Activated naive CD4-positive, alpha-beta T cell treated with anti-CD3 and anti-CD28 coated beads for 36 hours (primary cell): ENCODE measurements at regions not wholly inside any gene's neighbourhood (a gene's known extent, or its start where the extent isn't known, plus 50 kb on each side); places are given as distances from the start of the nearest gene placed in this dataset.

Experiments used
- CTCF ChIA-PET: fragments of 350-600 bp; sonication (Branson Sonifier 250); formaldehyde crosslinking; loops from one replicate; lab custom pipeline; 2021; ENCODE audit warnings: antibody characterized with exemption; lab: Charles Lee
- DNase-seq: peaks from one replicate; pipeline ENCODE4 v3.0.0-alpha.2; 2020
- H3K27ac Mint-ChIP-seq: one replicate; pipeline ENCODE4 v1.8.0; 2021; ENCODE audit warnings: mild to moderate bottlenecking, mixed read lengths
- H3K27me3 Mint-ChIP-seq: one replicate; pipeline ENCODE4 v1.8.0; 2021; ENCODE audit warnings: low read depth, mixed read lengths
- H3K36me3 Mint-ChIP-seq: one replicate; pipeline ENCODE4 v1.8.0; 2021; ENCODE audit warnings: low read depth, mixed read lengths
- H3K4me1 Mint-ChIP-seq: one replicate; pipeline ENCODE4 v1.8.0; 2021; ENCODE audit warnings: low read depth, mixed read lengths
- H3K4me3 Mint-ChIP-seq: one replicate; pipeline ENCODE4 v1.8.0; 2021; ENCODE audit warnings: mild to moderate bottlenecking, moderate library complexity, mixed read lengths
- H3K9me3 Mint-ChIP-seq: one replicate; pipeline ENCODE4 v1.8.0; 2021; ENCODE audit warnings: mixed read lengths
- intact Hi-C: fragments of 100-400 bp; cut with micrococcal nuclease; formaldehyde crosslinking; loops from one replicate; pipeline ENCODE4 v1.15.1; 2023

DNA sequence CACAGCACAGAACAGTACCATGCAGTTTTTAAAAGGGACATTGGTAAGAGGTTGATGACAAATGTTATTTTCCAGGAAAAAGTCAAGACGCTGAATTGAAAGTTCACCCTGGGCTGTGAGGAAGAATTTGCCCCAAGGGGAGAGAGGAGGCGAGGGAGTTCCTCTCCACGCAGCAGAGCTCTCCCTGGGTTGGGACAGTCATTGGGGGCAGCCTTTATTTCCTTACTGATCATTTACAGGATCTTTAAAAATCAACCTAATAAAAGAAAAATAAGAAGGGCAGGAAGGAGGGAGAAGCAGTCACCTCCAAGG is 49.9 kb upstream of the WNT7B start:
- Mint-ChIP-seq H3K9me3 (no peaks in the 10 kb centered on the region), H3K27ac (peak overlapping the region; percentile 36), H3K4me3 (no peak overlapping the region), H3K27me3 (peaks cover 28% of the 10 kb centered on the region), H3K36me3 (no peaks in the 10 kb centered on the region), H3K4me1 (peaks cover 6% of the 10 kb centered on the region)
- intact Hi-C loops, result no loop called here
- CTCF ChIA-PET, result interaction anchor here (1.2 to 1.5 kb wide), 2 partner anchors 11 to 21 kb away, joined by 3 read pairs; no protein-coding TSS in a partner anchor
- DNase-seq, result no peak

DNA sequence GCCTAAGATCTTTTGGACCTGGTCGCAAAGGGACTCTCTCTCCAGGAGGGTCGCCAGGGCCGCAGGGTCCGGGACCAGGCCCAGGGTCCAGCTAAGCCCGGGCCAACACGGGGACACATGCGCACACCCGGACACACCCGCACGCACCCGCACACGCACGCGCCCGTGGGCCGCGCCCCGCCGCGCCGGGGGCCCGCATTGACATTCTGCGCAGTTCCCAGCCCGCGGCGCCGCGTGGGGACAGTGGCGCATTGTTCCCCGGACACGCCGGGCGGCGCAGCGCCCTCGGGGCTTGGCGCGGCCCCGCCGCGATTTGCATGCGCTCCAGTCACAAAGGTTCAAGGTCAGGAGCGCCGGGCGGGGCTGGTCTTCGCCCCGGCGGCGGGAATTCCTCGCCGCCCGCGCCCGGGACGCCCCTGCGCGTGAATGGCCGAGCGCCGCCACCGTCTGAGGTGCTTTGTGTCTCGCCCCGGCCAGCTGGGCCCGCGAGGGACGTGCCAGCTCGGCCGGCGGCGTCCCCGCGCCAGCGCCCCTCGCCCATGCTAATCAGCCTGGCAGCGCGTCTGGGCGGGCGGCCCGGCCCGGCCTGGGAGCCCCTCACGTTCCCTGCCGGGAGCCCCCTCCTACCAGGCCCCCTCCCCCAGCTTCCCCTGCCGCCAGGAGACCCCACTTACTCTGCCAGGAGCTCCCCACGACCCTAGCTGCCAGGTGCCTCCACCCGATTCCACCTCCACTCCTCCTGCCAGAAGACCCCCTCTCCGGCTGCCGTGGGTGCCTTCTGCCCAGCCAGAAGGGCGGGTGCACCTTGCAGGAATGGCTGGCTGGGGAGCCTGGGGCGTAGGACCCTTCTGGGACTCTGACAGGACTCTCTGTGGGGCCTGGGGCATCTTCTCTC is 50.5 kb upstream of the WNT7B start:
- DNase-seq, result no peak
- intact Hi-C loops, result no loop called here
- Mint-ChIP-seq H3K4me1 (peaks cover 6% of the 10 kb centered on the region), H3K36me3 (no peaks in the 10 kb centered on the region), H3K27me3 (peaks cover 28% of the 10 kb centered on the region), H3K4me3 (no peak overlapping the region), H3K9me3 (no peaks in the 10 kb centered on the region), H3K27ac (no peak overlapping the region)
- CTCF ChIA-PET, result interaction anchor here (1.2 to 1.5 kb wide), 2 partner anchors 11 to 21 kb away, joined by 3 read pairs; no protein-coding TSS in a partner anchor

DNA sequence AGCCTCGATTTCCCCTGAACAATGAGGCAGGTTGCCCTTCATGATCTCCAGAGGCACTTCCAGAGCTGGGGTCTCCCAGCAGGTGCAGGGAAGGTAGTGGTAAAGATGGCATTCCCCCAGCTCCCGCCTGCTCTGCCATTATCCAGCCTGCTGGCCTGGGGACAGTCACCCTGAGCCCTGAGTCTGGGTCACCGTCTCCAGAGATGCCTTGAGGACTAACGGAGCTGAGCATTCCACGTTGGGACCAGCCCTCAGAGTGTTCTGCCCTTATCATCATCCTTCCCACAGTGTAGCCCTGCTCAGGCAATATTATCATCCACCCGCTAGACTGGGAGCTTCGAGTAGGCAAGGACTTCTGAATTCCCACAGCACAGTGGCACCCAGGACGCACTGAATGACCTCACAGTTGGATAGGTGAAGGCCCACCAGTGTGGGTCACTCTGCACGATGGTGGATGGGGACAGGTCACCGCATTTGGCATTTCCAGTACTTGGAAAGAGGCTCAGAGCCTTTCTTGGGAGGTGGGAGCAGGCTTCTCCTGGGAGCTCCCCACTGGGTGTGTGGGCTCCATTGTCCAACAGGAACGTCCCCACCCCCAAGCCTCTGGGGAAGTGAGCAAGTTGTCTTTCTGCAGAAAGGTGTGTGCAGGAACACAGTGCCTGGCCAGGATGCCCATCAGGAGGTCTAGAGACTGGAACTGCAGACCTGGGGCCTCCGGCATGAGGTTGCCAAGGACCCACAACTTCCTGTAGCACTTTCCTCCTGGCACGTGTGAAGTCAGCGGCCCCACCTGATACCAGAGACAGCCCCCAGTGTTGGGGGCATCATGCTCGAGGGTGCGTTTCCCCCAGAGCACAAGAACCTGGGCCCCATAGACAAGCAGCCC is 51.4 kb upstream of the WNT7B start:
- Mint-ChIP-seq H3K4me3 (no peak overlapping the region), H3K27ac (no peak overlapping the region), H3K4me1 (peaks cover 6% of the 10 kb centered on the region), H3K27me3 (peaks cover 28% of the 10 kb centered on the region), H3K9me3 (no peaks in the 10 kb centered on the region), H3K36me3 (no peaks in the 10 kb centered on the region)
- CTCF ChIA-PET, result interaction anchor here (1.3 kb wide), 1 partner anchor 34 kb away, joined by 3 read pairs; no protein-coding TSS in a partner anchor
- no peak for DNase-seq
- intact Hi-C loops, result no loop called here

DNA sequence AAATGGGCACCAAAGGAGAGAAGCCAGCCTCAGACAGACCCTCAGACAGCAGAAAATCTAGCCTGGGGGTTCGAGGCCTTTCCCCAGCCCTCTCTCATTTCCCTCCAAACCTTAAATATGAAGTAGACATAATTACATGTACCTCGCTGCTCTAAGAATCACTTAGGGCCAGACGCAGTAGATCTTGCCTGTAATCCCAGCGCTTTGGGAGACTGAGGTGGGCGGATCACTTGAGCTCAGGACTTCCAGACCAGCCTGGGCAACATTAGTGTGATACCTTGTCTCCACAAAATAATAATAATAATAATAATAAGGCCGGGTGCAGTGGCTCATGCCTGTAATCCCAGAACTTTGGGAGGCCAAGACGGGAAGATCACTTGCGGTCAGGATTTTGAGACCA is 52.1 kb upstream of the WNT7B start:
- Mint-ChIP-seq H3K27ac (no peak overlapping the region), H3K36me3 (no peaks in the 10 kb centered on the region), H3K9me3 (no peaks in the 10 kb centered on the region), H3K4me1 (peaks cover 6% of the 10 kb centered on the region), H3K4me3 (no peak overlapping the region), H3K27me3 (peaks cover 28% of the 10 kb centered on the region)
- intact Hi-C loops, result no loop called here
- no peak for DNase-seq
- CTCF ChIA-PET, result interaction anchor here (1.3 kb wide), 1 partner anchor 35 kb away, joined by 3 read pairs; no protein-coding TSS in a partner anchor

DNA sequence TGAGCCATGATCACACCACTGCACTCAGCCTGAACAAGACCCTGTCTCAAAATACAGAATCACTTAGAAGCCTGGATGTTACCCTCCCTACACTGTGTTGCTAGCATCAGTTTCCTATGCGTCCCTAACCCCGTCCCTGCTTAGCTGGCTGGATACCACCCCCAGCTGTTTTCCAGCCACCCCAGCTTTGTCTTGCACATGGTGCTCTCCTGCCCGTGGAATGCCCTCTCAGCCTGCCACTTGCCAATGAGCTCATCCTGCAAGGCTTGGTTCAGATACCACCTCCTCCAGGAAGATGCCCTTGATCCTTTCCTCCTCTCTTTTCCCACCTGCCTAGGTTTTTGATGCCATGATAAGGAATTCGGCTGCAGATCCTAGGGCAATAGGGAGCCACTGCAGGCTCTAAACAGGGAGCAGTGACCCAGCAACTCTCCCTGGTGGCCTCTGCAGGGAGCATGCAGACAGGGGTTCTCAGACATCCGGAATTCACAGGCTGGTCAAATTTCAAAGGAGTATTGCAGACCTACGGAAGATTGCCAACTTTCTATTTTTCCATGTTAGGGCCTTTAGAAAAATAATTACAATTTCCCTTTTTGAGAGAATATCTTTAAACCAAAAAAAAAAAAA is 52.7 kb upstream of the WNT7B start:
- no peak overlapping the region for H3K4me3 Mint-ChIP-seq
- no peaks in the 10 kb centered on the region for H3K36me3 Mint-ChIP-seq
- intact Hi-C loops, result no loop called here
- peaks cover 8% of the 10 kb centered on the region for H3K4me1 Mint-ChIP-seq
- H3K9me3 Mint-ChIP-seq, result no peaks in the 10 kb centered on the region
- H3K27me3 Mint-ChIP-seq, result peaks cover 28% of the 10 kb centered on the region
- peak overlapping the region; percentile 51 for H3K27ac Mint-ChIP-seq
- CTCF ChIA-PET, result interaction anchor here (1.3 kb wide), 1 partner anchor 35 kb away, joined by 3 read pairs; no protein-coding TSS in a partner anchor
- no peak for DNase-seq

DNA sequence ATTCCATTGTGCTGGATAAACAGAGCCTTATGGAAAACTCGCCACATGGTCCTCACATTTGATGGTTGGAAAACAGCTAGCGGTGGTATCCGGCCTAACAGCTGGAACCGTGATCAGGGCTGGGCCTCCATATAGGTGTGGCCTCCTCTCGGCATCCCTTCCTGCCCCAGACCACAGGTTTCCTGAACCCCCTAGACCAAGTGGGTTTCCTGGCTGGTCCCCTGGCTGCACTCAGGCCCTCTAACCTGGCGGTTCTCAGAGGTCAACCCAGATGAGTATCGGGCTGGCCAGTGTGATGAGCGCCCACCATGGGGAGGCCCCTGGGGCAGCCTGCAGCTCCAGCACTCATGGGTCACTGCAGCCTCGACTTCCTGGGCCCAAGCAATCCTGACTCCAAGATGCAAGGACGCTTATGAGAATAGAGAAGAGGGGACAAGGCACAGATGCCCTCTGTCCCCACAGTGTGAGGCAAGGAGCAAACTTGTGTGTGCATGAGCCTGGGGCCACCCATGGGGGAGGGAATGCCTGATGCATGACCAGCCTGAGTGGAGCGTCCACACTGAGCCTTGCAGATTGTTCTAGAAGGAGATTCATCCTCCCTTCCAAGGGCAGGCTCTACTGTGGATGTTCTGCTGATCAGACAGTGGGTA is 53.4 kb upstream of the WNT7B start:
- DNase-seq, result no peak
- H3K4me3 Mint-ChIP-seq, result no peak overlapping the region
- intact Hi-C loops, result no loop called here
- H3K9me3 Mint-ChIP-seq, result no peaks in the 10 kb centered on the region
- peaks cover 12% of the 10 kb centered on the region for H3K4me1 Mint-ChIP-seq
- peaks cover 23% of the 10 kb centered on the region for H3K27me3 Mint-ChIP-seq
- no peaks in the 10 kb centered on the region for H3K36me3 Mint-ChIP-seq
- no peak overlapping the region for H3K27ac Mint-ChIP-seq
- CTCF ChIA-PET, result interaction anchor here (0.9 to 1.6 kb wide), 2 partner anchors 12 to 17 kb away, joined by 3 to 10 read pairs; no protein-coding TSS in a partner anchor

DNA sequence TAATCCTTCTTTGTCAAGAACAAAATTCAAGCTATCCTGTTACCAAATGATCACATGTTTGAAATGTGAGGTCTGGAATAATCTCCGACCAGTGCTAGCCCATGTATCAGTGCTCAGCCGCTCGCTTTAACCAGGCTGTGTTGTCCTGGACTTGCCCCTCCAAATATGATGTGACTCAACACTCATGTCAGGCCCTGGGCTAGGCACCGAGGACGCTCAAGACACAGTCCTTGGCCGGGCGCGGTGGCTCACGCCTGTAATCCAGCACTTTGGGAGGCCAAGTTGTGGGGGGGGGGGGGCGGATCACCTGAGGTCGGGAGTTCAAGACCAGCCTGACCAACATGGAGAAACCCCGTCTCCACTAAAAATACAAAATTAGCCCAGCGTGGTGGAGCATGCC is 54.1 kb upstream of the WNT7B start:
- H3K4me3 Mint-ChIP-seq, result no peak overlapping the region
- intact Hi-C loops, result no loop called here
- no peaks in the 10 kb centered on the region for H3K9me3 Mint-ChIP-seq
- peaks cover 12% of the 10 kb centered on the region for H3K4me1 Mint-ChIP-seq
- no peak for DNase-seq
- CTCF ChIA-PET, result interaction anchor here (0.7 to 1.6 kb wide), 3 partner anchors 12 to 289 kb away, joined by 3 to 10 read pairs (median 3); no protein-coding TSS in a partner anchor
- no peak overlapping the region for H3K27ac Mint-ChIP-seq
- H3K27me3 Mint-ChIP-seq, result peaks cover 16% of the 10 kb centered on the region
- H3K36me3 Mint-ChIP-seq, result no peaks in the 10 kb centered on the region

DNA sequence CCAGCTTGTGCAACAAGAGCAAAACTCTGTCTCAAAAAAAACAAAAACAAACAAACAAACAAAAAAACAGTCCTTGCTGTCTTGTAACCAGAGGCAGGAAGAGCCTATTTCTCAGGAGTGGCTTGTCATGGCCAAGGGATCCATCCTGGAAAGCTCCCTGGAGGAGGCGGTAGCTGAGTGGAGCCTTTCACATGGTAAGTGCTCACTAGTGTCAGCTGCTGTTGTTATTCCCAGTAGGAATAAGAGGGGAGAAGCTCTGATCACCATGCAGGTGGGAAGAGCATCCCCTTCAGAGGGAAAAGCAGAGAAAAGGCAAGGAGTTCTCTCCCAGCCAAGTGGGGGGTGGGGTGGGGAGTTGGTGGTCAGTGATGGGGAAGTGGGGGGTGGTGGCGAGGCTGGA is 54.6 kb upstream of the WNT7B start:
- H3K36me3 Mint-ChIP-seq, result no peaks in the 10 kb centered on the region
- CTCF ChIA-PET, result interaction anchor here (0.6 to 1.6 kb wide), 3 partner anchors 18 to 483 kb away, joined by 3 to 10 read pairs (median 3); no protein-coding TSS in a partner anchor
- no peak overlapping the region for H3K4me3 Mint-ChIP-seq
- no peak for DNase-seq
- H3K4me1 Mint-ChIP-seq, result peaks cover 12% of the 10 kb centered on the region
- intact Hi-C loops, result no loop called here
- no peaks in the 10 kb centered on the region for H3K9me3 Mint-ChIP-seq
- H3K27ac Mint-ChIP-seq, result no peak overlapping the region
- peaks cover 11% of the 10 kb centered on the region for H3K27me3 Mint-ChIP-seq

DNA sequence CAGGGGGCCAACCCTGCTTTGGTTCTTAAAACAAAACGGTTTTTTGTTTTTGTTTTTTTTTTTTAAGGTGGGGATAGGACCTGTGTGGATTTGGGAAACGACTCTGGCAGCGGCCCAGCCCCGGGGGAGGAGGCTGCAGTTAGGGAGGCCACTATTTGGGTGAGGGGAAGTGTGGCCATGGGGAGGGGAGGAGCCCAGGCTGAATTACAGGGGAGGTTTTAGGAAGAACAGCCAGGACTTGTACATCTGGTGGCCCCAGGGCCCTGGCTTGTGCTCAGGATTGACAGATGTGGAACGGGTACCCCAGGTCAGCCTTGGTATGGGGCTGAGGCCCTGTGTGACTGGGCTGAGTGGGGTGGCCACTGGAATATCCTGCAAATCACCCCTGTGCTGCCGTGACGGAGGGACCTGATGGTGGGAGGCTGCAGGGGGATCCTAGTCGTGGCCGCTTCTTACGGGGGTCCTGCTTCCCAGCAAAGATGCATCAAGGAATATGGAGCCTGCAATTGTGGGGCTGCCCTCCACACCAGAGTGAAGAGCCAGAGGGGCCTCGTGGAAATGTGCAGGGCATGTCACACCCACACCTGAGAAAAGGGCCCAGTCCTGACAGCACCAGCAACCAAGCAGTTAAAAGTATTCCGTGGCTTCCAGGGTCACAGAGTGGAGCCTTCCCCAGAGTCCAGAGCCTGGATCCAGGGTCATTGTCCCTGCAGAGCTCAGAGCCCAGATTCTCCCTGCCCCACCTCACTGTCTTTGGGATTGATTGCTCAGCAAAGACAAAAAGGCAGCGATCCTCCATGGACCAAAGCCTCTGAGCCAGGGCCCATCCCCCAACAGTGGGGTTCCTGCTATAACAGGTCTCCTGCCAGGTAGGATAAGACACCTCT is 55.2 kb upstream of the WNT7B start:
- CTCF ChIA-PET, result interaction anchor here (0.6 to 1.6 kb wide), 2 partner anchors 19 to 484 kb away, joined by 3 to 10 read pairs; no protein-coding TSS in a partner anchor
- intact Hi-C loops, result no loop called here
- Mint-ChIP-seq H3K36me3 (no peaks in the 10 kb centered on the region), H3K27me3 (peaks cover 6% of the 10 kb centered on the region), H3K4me1 (peaks cover 13% of the 10 kb centered on the region), H3K4me3 (no peak overlapping the region), H3K27ac (no peak overlapping the region), H3K9me3 (no peaks in the 10 kb centered on the region)
- no peak for DNase-seq

DNA sequence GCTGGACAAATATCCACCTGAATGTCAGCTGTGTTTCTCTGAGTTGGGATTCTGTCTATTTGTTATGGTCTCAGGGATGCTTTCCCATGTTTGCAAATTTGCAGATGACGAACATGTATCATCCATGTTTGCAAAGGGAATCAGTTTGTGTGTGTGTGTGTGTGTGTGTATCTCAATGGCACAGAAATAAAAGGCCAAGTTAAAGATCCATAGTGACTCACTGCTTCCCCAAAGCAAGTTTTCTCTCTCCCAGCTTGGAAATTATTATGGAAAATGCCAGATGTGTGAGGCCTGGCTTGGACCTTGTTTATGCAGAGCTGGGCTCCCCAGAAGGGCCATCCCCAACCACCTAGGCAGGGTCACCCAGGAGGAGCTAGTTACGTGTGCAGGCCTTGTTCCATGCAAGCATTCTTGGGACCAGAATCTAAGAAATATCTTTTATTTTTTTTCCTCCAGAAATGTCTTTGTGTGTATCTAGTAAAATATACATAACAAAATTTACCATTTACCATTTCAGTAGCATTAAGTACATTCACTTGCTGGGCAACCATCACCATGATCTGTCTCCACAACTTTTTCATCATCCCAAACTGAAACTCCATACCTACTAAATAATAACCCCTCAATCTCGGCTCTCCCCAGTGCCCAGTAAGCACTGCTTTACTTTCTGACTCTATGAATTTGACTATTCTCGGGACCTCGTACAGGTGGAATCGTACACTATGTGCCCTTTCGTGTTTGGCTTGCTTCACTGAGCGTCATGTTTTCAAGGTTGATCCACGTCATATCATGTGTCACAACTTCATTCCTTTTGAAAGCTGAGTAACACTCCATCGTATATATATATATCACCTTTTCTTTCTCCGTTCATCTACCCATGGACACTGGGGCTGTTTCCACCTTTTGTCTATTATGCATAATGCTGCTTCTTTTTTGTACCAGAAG is 56.6 kb upstream of the WNT7B start:
- H3K27ac Mint-ChIP-seq, result no peak overlapping the region
- H3K4me3 Mint-ChIP-seq, result no peak overlapping the region
- H3K27me3 Mint-ChIP-seq, result no peaks in the 10 kb centered on the region
- CTCF ChIA-PET, result no interaction called here
- no peaks in the 10 kb centered on the region for H3K36me3 Mint-ChIP-seq
- peaks cover 13% of the 10 kb centered on the region for H3K4me1 Mint-ChIP-seq
- intact Hi-C loops, result no loop called here
- no peak for DNase-seq
- H3K9me3 Mint-ChIP-seq, result no peaks in the 10 kb centered on the region
